HG03060 (cell line): ENCODE measurements at regions not wholly inside any gene's neighbourhood (a gene's known extent, or its start where the extent isn't known, plus 50 kb on each side); places are given as distances from the start of the nearest gene placed in this dataset.

Source experiments
- ATAC-seq: cut with Tn5 transposase; IDR thresholded peaks from one replicate; pipeline ENCODE4 v1.9.1; 2021; ENCODE audit warnings: low read depth, moderate number of reproducible peaks; ENCODE audit not compliant: unreplicated experiment

- no peak for ATAC-seq
These were observed 301.2 kb upstream of the ARSJ start for GRCh38 chr4:114280645-114281044.

GRCh38 chr4:114281164-114281960, 301.9 kb upstream of the ARSJ start:
- no peak for ATAC-seq

- no peak for ATAC-seq
These were observed 303.5 kb upstream of the ARSJ start for GRCh38 chr4:114282937-114283336.

GRCh38 chr4:114284629-114285028, 305.2 kb upstream of the ARSJ start:
- ATAC-seq: no peak

GRCh38 chr4:114286262-114286810, 306.9 kb upstream of the ARSJ start:
- ATAC-seq: no peak

GRCh38 chr4:114287079-114287696, 307.7 kb upstream of the ARSJ start:
- ATAC-seq: no peak

- ATAC-seq: no peak
These were observed 302.5 kb upstream of the UGT8 start for GRCh38 chr4:114296126-114296525.

- ATAC-seq: no peak
These were observed 296.1 kb upstream of the UGT8 start for GRCh38 chr4:114302472-114302871.

GRCh38 chr4:114304046-114304445, 294.6 kb upstream of the UGT8 start:
- no peak for ATAC-seq

GRCh38 chr4:114304567-114304966, 294.0 kb upstream of the UGT8 start:
- no peak for ATAC-seq

- no peak for ATAC-seq
These were observed 291.7 kb upstream of the UGT8 start for GRCh38 chr4:114306946-114307345.

- no peak for ATAC-seq
These were observed 288.2 kb upstream of the UGT8 start for GRCh38 chr4:114310296-114310925.

GRCh38 chr4:114311787-114312186, 286.8 kb upstream of the UGT8 start:
- ATAC-seq: no peak

- no peak for ATAC-seq
These were observed 286.3 kb upstream of the UGT8 start for GRCh38 chr4:114312338-114312737.

GRCh38 chr4:114316789-114317188, 281.8 kb upstream of the UGT8 start:
- no peak for ATAC-seq

GRCh38 chr4:114317564-114317963, 281.0 kb upstream of the UGT8 start:
- ATAC-seq: no peak

GRCh38 chr4:114318309-114318708, 280.3 kb upstream of the UGT8 start:
- ATAC-seq: no peak

GRCh38 chr4:114320126-114320525, 278.5 kb upstream of the UGT8 start:
- no peak for ATAC-seq

- no peak for ATAC-seq
These were observed 277.2 kb upstream of the UGT8 start for GRCh38 chr4:114321366-114321765.

- ATAC-seq: no peak
These were observed 274.8 kb upstream of the UGT8 start for GRCh38 chr4:114323841-114324240.

- ATAC-seq: no peak
These were observed 272.2 kb upstream of the UGT8 start for GRCh38 chr4:114326358-114326757.
